ENCODE measurements at regions not wholly inside any gene's neighbourhood (a gene's known extent, or its start where the extent isn't known, plus 50 kb on each side); places are given as distances from the start of the nearest gene placed in this dataset.

GRCh38 chr12:116656306-116656705, 81.6 kb downstream of the SPRING1 start:
- H3K4me1 Mint-ChIP-seq = peaks cover 18% of the 10 kb centered on the region
- H2AFZ ChIP-seq (ENCODE audit: insufficient read depth, low read depth, low read length, poor library complexity, severe bottlenecking) = no peak overlapping the region
- no peak overlapping the region for H3K27ac Mint-ChIP-seq
- no peak overlapping the region for H3K4me3 ChIP-seq (replicated peaks in 1 of 3; ENCODE audit: low read depth in 2 of 3, low read length in 3 of 3)
- no peak for DNase-seq
- H3K9me3 ChIP-seq (replicated peaks in 1 of 2; ENCODE audit: control insufficient read depth in 1 of 2, insufficient read depth in 1 of 2, low read length in 2 of 2) = peaks cover 0 to 4% of the 10 kb centered on the region in 2 donors
- peaks cover 16 to 20% of the 10 kb centered on the region in 2 donors for H3K4me1 ChIP-seq (ENCODE audit: control insufficient read depth in 1 of 2, insufficient read depth in 2 of 2, low read length in 2 of 2)
- peaks cover 0 to 9% (median 1%) of the 10 kb centered on the region in 3 donors for H3K27me3 Mint-ChIP-seq (ENCODE audit: low read depth in 3 of 3)
- intact Hi-C loops (cut with micrococcal nuclease) = no loop called here
- no peaks in the 10 kb centered on the region for H4K20me1 ChIP-seq (ENCODE audit: insufficient read depth, low read length)
- no peaks in the 10 kb centered on the region for H3K36me3 Mint-ChIP-seq
- H3K27ac ChIP-seq (ENCODE audit: low read depth in 1 of 2, low read length in 2 of 2) = no peak overlapping the region
- no peaks in the 10 kb centered on the region for H3K79me2 ChIP-seq (ENCODE audit: insufficient read depth, low read length)
- H3K9ac ChIP-seq (ENCODE audit: insufficient read depth, low read length, poor library complexity, severe bottlenecking) = no peak overlapping the region
- H3K4me3 Mint-ChIP-seq = no peak overlapping the region
- no peaks in the 10 kb centered on the region for H3K27me3 ChIP-seq (ENCODE audit: control insufficient read depth in 2 of 2, insufficient read depth in 2 of 2, low read length in 2 of 2)
- H3K4me2 ChIP-seq (replicated peaks; ENCODE audit: extremely low read depth, low read length, poor library complexity, severe bottlenecking) = no peak overlapping the region
- WGBS (ENCODE audit: insufficient coverage) = 100% methylated on average over 5 of the region's 5 CpGs
- peaks cover 0 to 7% (median 2%) of the 10 kb centered on the region in 7 donors for H3K9me3 Mint-ChIP-seq
- no peaks in the 10 kb centered on the region for H3K36me3 ChIP-seq (replicated peaks in 1 of 2; ENCODE audit: control insufficient read depth in 1 of 2, insufficient read depth in 2 of 2, low read length in 2 of 2)
- no peak for TF ChIP-seq CTCF (IDR thresholded peaks at IDR 0.05)

- no peak overlapping the region for H3K9ac ChIP-seq (ENCODE audit: insufficient read depth, low read length, poor library complexity, severe bottlenecking)
- peaks cover 13 to 15% of the 10 kb centered on the region in 2 donors for H3K9me3 ChIP-seq (replicated peaks in 1 of 2; ENCODE audit: control insufficient read depth in 1 of 2, insufficient read depth in 1 of 2, low read length in 2 of 2)
- H2AFZ ChIP-seq (ENCODE audit: insufficient read depth, low read depth, low read length, poor library complexity, severe bottlenecking) = no peak overlapping the region
- Mint-ChIP-seq H3K36me3 (no peaks in the 10 kb centered on the region), H3K4me1 (peaks cover 12% of the 10 kb centered on the region), H3K27me3 (ENCODE audit: low read depth in 3 of 3) (peaks cover 0 to 4% (median 1%) of the 10 kb centered on the region in 3 donors), H3K9me3 (peaks cover 10 to 21% (median 16%) of the 10 kb centered on the region in 7 donors), H3K4me3 (no peak overlapping the region), H3K27ac (no peak overlapping the region)
- no peaks in the 10 kb centered on the region for H4K20me1 ChIP-seq (ENCODE audit: insufficient read depth, low read length)
- no peaks in the 10 kb centered on the region for H3K36me3 ChIP-seq (replicated peaks in 1 of 2; ENCODE audit: control insufficient read depth in 1 of 2, insufficient read depth in 2 of 2, low read length in 2 of 2)
- H3K79me2 ChIP-seq (ENCODE audit: insufficient read depth, low read length) = no peaks in the 10 kb centered on the region
- WGBS (ENCODE audit: insufficient coverage) = no CpG with 5 or more reads among the region's 6 CpGs
- no peak overlapping the region for H3K27ac ChIP-seq (ENCODE audit: low read depth in 1 of 2, low read length in 2 of 2)
- intact Hi-C loops (cut with micrococcal nuclease) = no loop called here
- peaks cover 11% of the 10 kb centered on the region in 2 donors for H3K4me1 ChIP-seq (ENCODE audit: control insufficient read depth in 1 of 2, insufficient read depth in 2 of 2, low read length in 2 of 2)
- no peak for DNase-seq
- no peak overlapping the region for H3K4me2 ChIP-seq (replicated peaks; ENCODE audit: extremely low read depth, low read length, poor library complexity, severe bottlenecking)
- no peaks in the 10 kb centered on the region for H3K27me3 ChIP-seq (ENCODE audit: control insufficient read depth in 2 of 2, insufficient read depth in 2 of 2, low read length in 2 of 2)
- no peak for TF ChIP-seq CTCF (IDR thresholded peaks at IDR 0.05)
- no peak overlapping the region for H3K4me3 ChIP-seq (replicated peaks in 1 of 3; ENCODE audit: low read depth in 2 of 3, low read length in 3 of 3)
Measured at GRCh38 chr12:116654226-116654743, 83.6 kb downstream of the SPRING1 start.

Measured in CD14-positive monocyte (primary cell).